GM12891 (cell line): ENCODE measurements at regions not wholly inside any gene's neighbourhood (a gene's known extent, or its start where the extent isn't known, plus 50 kb on each side); places are given as distances from the start of the nearest gene placed in this dataset.
"Not testable (repeated sequence)": the region's sequence is repeated elsewhere in the genome, so short reads cannot be mapped to it uniquely, and the experiment has no call there.

ENCODE experiments used
- DNase-seq: peaks from one replicate; pipeline ENCODE4 v3.0.0; 2011; ENCODE audit warnings: low spot score; ENCODE audit not compliant: insufficient read length
- FAIRE-seq: peaks from 2 replicates; lab custom pipeline; 2011; peaks lifted over from hg19 to GRCh38; lab: Jason Lieb, UNC
- PAX5 ChIP-seq: IDR thresholded peaks from 2 replicates; pipeline ENCODE4 v1.6.1; 2011; ENCODE audit warnings: low read length, moderate library complexity, mild to moderate bottlenecking; ENCODE audit not compliant: insufficient read depth, severe bottlenecking
- POLR2A ChIP-seq: IDR thresholded peaks from 2 replicates; pipeline ENCODE4 v1.6.1; 2011; ENCODE audit warnings: low read depth, low read length, control low read depth
- POLR2AphosphoS5 ChIP-seq: IDR thresholded peaks from 2 replicates; pipeline ENCODE4 v1.6.1; 2011; ENCODE audit warnings: low read depth, low read length, control low read depth
- POU2F2 ChIP-seq: IDR thresholded peaks from 2 replicates; pipeline ENCODE4 v1.6.1; 2011; ENCODE audit warnings: low read depth, mild to moderate bottlenecking, control low read depth, low read length, moderate library complexity
- SPI1 ChIP-seq: IDR thresholded peaks from 2 replicates; pipeline ENCODE4 v1.6.1; 2011; ENCODE audit warnings: low read depth, low read length, control low read depth
- TAF1 ChIP-seq: IDR thresholded peaks from 2 replicates; pipeline ENCODE4 v1.6.1; 2011; ENCODE audit warnings: low read depth, low read length, control low read depth

- TF ChIP-seq SPI1 (no peak), POU2F2 (no peak)
- DNase-seq = no peak
- FAIRE-seq = no peak
These were observed 101.4 kb upstream of the IL15 start for GRCh38 chr4:141534985-141535384.

DNA sequence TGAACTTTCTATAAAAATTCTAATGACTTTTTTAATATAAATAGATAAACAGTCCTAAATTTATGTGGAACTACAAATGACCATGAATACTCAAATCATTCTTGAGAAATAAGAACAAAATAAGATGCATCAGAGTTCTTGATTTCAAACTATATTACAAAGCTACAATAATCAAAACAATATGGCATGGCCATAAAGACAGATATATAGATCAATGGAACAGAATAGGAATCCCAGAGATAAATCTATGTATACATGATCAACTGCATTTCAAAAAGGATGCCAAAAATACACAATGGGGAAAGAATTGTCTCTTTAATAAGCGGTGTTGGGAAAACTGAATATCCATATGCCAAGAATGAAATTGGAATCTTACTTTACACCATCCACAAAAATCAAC, 98.4 kb upstream of the IL15 start:
- no peak for TF ChIP-seq POU2F2
- no peak for DNase-seq
- no peak for FAIRE-seq

DNA sequence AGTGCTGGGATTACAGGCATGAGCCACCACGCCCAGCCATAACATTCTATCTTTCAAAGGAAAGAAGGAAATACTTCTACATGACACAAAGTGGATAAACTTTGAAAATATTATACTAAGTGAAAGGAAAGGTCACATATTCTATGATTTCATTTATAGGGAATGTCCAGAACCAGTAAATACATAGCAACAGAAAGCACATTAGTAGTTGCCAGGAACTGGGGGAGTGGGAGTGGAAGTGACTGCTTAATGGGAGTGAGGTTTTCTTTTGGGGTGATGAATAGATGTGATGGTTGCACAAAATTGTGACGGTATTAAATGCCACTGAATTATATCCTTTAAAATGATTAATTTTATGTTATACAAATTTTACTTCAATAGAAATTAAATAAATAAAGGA, 95.7 kb upstream of the IL15 start:
- FAIRE-seq = no peak
- TF ChIP-seq POLR2AphosphoS5 = no peak
- TF ChIP-seq POLR2A = no peak
- no peak for DNase-seq

DNA sequence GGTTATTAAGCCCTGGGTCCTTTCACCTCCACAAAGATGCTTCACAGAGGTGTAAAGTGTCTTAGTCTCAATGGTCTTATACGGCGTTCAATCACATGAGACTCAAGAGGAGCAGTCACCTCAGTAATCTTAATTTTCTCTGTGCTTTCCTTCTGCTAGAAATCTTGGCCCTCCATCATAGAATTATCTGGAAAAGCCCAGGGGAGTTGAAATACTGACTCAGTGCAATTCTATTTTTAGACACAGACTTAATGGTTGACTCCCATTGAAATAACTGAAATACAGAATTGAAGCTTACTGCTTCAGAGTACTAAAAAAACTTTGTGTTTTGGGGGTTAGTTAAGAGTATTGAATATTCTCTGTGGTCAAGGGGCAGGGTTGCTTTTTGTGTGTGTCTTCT, 94.5 kb upstream of the IL15 start:
- FAIRE-seq (no peak), DNase-seq (no peak)
- TF ChIP-seq PAX5 = no peak
- TF ChIP-seq SPI1 = no peak
- TF ChIP-seq TAF1 = no peak
- TF ChIP-seq POLR2AphosphoS5 = no peak
- no peak for TF ChIP-seq POLR2A
- no peak for TF ChIP-seq POU2F2

GRCh38 chr4:141543176-141543575, 93.2 kb upstream of the IL15 start:
- no peak for DNase-seq
- no peak for FAIRE-seq

GRCh38 chr4:141543706-141544105, 92.7 kb upstream of the IL15 start:
- FAIRE-seq = no peak
- no peak for TF ChIP-seq POLR2AphosphoS5
- TF ChIP-seq PAX5 = no peak
- no peak for TF ChIP-seq POU2F2
- no peak for TF ChIP-seq TAF1
- no peak for TF ChIP-seq SPI1
- no peak for TF ChIP-seq POLR2A
- no peak for DNase-seq

More at GRCh38 chr4:141543176-141543575, 93.2 kb upstream of the IL15 start:
- TF ChIP-seq TAF1 (no peak), SPI1 (no peak), POLR2AphosphoS5 (no peak), POLR2A (no peak), POU2F2 (no peak), PAX5 (no peak)

DNA sequence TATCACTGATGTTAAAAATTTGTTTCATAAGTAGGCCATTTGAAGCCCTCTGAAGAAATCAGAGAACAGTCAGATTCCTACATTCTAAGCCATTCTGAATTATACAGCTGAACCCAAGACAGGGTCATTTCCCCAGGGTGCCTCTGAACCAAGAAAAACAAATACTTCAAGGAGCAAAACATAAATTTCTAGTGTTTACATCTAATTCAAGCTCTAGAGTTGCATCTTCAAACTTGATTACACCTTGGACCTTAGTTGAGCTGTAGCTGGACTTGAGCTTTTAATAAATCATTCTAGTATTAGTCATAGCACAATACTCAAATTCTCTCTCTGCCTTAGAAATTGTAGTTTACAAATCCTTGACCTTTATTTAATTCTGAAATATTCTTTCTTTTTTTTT, 87.6 kb upstream of the IL15 start:
- no peak for FAIRE-seq
- TF ChIP-seq SPI1 (no peak), POLR2A (no peak), PAX5 (no peak), POLR2AphosphoS5 (no peak), POU2F2 (no peak), TAF1 (no peak)
- DNase-seq = no peak

GRCh38 chr4:141560056-141560455, 76.3 kb upstream of the IL15 start:
- TF ChIP-seq SPI1 (no peak), POLR2A (no peak), TAF1 (no peak), PAX5 (no peak), POU2F2 (no peak), POLR2AphosphoS5 (no peak)
- no peak for FAIRE-seq
- no peak for DNase-seq

GRCh38 chr4:141562649-141563048, 73.7 kb upstream of the IL15 start:
- TF ChIP-seq PAX5 (no peak), SPI1 (no peak), POU2F2 (no peak), POLR2A (no peak), TAF1 (no peak), POLR2AphosphoS5 (no peak)
- peak; percentile 47 for FAIRE-seq
- no peak for DNase-seq

- no peak for TF ChIP-seq POLR2AphosphoS5
- TF ChIP-seq TAF1 = no peak
- no peak for TF ChIP-seq SPI1
- TF ChIP-seq POU2F2 = no peak
- TF ChIP-seq POLR2A = no peak
- no peak for TF ChIP-seq PAX5
- DNase-seq = no peak
- no peak for FAIRE-seq
These were observed 72.7 kb upstream of the IL15 start for GRCh38 chr4:141563723-141564122.

DNA sequence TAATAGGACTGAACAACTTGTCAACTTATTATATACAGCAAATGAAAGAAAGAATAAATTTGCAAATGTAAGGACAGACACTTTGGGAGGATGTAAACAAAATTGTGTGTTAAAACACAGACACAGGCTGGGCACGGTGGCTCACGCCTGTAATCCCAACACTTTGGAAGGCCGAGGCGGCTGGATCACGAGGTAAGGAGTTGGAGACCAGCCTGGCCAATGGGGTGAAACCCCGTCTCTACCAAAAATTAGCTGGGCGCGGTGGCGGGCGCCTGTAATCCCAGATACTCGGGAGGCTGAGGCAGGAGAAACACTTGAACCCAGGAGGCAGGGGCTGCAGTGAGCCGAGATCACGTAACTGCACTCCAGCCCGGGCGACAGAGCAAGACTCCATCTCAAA, 71.4 kb upstream of the IL15 start:
- DNase-seq = not testable (repeated sequence)

More for the DNA sequence above, 71.4 kb upstream of the IL15 start:
- FAIRE-seq = not testable (repeated sequence)
